GM18870 (cell line): ENCODE measurements at regions not wholly inside any gene's neighbourhood (a gene's known extent, or its start where the extent isn't known, plus 50 kb on each side); places are given as distances from the start of the nearest gene placed in this dataset.
"Not testable (repeated sequence)": the region's sequence is repeated elsewhere in the genome, so short reads cannot be mapped to it uniquely, and the experiment has no call there.

Experiments
- ATAC-seq: cut with Tn5 transposase; IDR thresholded peaks from one replicate; pipeline ENCODE4 v1.9.1; 2021; ENCODE audit warnings: moderate library complexity; ENCODE audit not compliant: unreplicated experiment

GRCh38 chr13:109702030-109702597 is 84.3 kb downstream of the IRS2 start:
- ATAC-seq = not testable (repeated sequence)

- no peak for ATAC-seq
These were observed 86.2 kb downstream of the IRS2 start for GRCh38 chr13:109700176-109700575.

GRCh38 chr13:109699628-109700071 is 86.7 kb downstream of the IRS2 start:
- ATAC-seq = no peak

GRCh38 chr13:109698779-109699178 is 87.6 kb downstream of the IRS2 start:
- ATAC-seq = no peak

DNA sequence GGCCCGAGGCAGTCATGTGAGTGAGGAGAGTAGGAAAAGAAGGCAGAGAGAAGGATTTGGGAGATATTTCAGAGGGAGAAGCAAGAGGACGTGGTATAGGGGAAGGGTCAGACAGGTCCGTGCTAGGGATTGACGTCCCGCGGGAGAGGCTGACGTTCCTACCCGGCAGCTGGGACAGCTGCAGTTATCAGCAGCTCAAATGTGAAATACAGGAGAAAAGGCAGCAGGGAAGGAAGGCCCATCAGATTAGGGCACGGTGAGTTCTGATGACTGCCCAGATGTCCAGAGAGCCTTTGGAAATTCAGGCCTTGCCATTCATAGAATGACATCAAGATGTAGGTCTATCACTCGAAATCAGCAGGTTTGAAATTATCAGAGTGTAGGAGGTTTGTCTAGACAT is 88.4 kb downstream of the IRS2 start:
- no peak for ATAC-seq

DNA sequence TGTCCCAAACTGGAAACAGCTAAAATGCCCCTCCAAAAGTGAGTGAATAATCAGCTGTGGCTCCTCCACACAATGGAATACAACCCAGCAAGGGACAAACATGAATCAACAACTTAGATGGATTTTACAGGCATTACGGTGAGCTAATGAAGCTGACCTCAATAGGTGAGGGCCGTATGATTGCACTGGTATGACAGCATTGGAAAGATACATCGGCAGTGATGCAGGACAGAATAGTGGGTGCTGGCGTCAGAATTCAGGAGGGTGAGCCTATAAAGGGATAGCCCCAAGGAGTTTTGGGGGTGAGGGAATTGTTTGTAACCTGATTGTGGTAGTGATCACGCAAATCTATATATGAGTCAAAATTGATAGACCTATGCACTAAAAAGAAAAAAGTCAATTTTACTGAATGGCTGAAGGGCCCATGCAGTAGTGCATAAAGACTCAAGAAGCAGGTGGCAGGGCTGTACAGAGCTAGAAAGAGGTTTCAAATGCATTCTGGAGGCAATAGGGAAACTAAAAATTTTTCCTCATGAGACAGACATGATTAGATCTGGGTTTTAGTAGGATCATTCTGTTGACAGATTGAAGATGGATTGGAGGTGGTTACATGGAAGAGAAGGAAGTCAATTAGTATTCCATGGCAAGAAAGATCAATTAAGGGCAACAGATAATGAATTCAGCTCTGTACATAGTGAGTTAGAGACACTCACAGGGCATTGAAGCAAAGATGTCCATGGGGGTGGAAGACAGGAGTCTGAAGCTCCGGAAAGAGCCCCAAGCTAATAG is 90.8 kb downstream of the IRS2 start:
- ATAC-seq = no peak

- no peak for ATAC-seq
These were observed 91.4 kb downstream of the IRS2 start for GRCh38 chr13:109694972-109695371.

DNA sequence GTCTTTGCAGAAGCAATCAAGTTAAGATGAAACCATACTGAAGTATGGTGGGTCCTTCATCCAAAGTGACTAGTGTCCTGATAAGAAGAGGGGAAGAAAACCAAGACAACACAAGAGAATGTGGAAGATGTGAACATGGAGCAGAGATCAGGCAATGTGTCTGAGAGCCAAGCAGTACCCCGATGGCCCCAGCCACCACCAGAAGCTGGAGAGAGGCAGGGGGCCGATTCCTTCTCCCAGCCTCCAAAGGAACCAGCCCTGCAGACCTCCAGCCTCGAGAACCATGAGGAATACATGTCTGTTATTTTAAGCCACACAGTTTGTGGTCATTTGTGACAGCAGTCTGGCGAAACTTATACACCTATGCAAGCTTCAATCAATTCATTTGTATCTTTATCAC is 93.2 kb downstream of the IRS2 start:
- ATAC-seq = no peak

- ATAC-seq = no peak
These were observed 94.7 kb downstream of the IRS2 start for GRCh38 chr13:109691689-109692088.

DNA sequence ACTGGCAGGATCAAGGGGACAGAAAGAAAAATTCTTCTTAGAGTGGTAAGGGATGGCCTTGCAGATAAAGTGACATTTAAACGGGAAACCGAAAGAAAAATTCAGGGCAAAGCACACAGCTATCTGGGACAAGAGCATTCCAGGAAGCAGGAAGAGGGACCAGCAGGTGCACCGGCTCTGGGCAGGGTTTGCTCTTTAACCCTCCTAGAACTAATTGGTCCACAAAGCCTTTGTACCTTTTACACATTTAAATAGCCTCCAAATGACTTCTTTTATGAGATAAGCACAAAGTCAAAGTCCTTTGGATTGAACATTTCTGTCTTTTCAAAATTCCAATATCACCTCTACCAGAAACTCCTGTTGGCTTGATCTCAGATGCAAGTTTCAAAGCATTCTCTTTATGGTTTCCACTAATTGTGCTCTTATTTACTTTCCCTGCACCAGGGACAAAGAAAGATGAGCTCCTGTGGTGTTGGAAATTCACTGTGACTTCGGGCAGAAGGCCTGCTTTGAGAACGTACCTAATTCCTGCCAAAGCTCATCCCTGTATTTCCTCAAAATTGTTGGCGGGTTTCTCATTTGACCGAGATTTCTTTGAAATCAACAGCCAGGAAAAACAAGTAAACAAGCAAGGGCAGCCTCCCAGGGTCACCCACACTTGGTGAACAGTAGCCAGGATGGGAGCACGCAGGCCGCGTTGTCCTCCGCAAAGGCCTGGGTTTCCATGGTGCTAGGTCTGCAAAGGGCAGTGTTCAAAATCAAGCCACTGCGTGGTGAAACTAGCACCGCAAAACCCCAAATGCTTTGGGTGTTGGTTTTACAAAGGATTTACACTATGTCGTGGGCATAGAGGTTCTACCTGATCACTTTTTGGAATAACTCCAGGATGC is 98.6 kb downstream of the IRS2 start:
- ATAC-seq = no peak

GRCh38 chr13:109685203-109685602 is 101.2 kb downstream of the IRS2 start:
- ATAC-seq = no peak

- ATAC-seq = no peak
These were observed 101.6 kb downstream of the IRS2 start for GRCh38 chr13:109684824-109685202.

GRCh38 chr13:109684084-109684823 is 102.1 kb downstream of the IRS2 start:
- no peak for ATAC-seq

GRCh38 chr13:109682534-109683244 is 103.7 kb downstream of the IRS2 start:
- no peak for ATAC-seq

DNA sequence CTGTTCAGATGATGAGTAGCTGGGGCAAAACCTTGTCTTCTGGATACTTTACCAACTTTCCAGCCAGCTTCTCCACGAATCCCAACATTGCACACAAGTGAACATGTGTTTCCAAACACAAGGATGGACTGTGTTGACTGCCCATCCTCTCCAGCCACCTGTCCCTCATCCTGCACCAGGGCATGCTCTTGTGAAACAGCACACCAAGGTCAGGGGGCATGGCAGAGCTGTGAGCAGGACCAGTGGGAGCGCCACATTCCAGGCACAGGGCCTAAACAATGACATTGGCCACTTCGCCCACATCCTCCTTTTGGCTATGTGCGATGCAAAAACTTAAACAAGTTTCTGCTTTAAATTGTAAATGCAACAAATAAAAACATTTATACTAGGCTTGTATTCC is 105.5 kb downstream of the IRS2 start:
- ATAC-seq = no peak

GRCh38 chr13:109680288-109680687 is 106.1 kb downstream of the IRS2 start:
- ATAC-seq = no peak

GRCh38 chr13:109678459-109678858 is 107.9 kb downstream of the IRS2 start:
- ATAC-seq = no peak

DNA sequence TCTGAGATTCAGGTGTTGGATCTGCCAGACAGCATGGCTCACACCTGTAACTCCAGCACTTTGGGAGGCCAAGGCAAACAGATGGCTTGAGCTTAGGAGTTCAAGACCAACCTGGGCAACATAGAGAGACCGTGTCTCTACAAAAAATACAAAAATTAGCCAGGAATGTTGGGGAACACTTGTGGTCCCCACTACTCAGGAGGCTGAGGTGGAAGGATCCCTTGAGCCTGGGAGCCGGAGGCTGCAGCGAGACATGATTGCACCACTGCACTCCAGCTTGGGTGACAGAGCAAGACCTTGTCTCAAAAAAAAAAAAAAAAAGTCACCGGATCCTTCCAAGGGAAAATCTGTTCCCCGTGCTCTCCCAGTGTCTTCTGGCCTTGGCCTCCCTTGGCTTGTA is 109.2 kb downstream of the IRS2 start:
- ATAC-seq = no peak

DNA sequence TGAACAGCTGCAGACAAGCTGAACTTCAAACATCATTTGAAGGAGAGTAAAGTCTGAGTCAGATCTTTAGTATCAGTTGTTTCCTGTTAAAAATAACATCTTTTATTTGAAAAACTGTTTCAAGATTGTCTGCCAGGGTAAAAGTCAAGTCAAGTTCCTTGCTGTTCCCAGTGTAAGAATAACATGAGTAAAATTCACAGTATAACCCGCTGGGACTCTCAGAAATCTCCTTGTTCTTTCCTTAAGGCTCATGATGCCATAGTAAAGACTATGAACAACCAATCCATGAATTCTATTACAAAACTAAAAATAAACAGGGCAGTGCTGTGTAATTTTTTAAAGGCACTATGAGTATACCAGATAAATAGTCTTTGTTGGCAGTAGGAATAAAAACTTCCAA is 112.9 kb downstream of the IRS2 start:
- ATAC-seq = no peak

- no peak for ATAC-seq
These were observed 113.8 kb downstream of the IRS2 start for GRCh38 chr13:109672545-109672944.
